HepG2 (cell line): ENCODE measurements at regions not wholly inside any gene's neighbourhood (a gene's known extent, or its start where the extent isn't known, plus 50 kb on each side); places are given as distances from the start of the nearest gene placed in this dataset.

Source experiments
- ATAC-seq: fragments of 200-7000 bp; cut with Tn5 transposase; 3 replicates; pipeline ENCODE4 v1.9.1; 2020; ENCODE audit warnings: mild to moderate bottlenecking, moderate library complexity
- BruUV-seq: library from RNA; stranded (reverse); fragments of 400-500 nt; replicated peaks from 2 replicates; lab custom pipeline; 2021; lab: Mats Ljungman, UMichigan
- CTCF ChIA-PET: fragments of 300-600 bp; formaldehyde crosslinking; extraction: SDS; loops from one replicate; lab custom pipeline; 2021; ENCODE audit warnings: low total read pairs, inconsistent platforms, low intra/inter-chr PET ratio; lab: Yijun Ruan, JAX
- POLR2A ChIA-PET: fragments of 350-600 bp; sonication (Branson Sonifier 250); formaldehyde crosslinking; loops from one replicate; lab custom pipeline; 2020; ENCODE audit warnings: antibody characterized with exemption, inconsistent platforms; lab: Yijun Ruan, JAX
- DNase-seq: peaks from one replicate; pipeline ENCODE4 v3.0.0-alpha.2; 2015; ENCODE audit warnings: low spot score
- FAIRE-seq: peaks from 3 replicates; lab custom pipeline; 2011; peaks lifted over from hg19 to GRCh38; lab: Jason Lieb, UNC
- H2AFZ ChIP-seq: one replicate; pipeline ENCODE4 v1.6.1; 2011; ENCODE audit warnings: low read length, inconsistent platforms
- H3K27ac ChIP-seq: fragments of 300-600 bp; 3 replicates; pipeline ENCODE4 v1.8.0; 2011; ENCODE audit warnings: mixed run types, mild to moderate bottlenecking, mixed read lengths, low read length, inconsistent platforms; ENCODE audit not compliant: insufficient read depth; ENCODE audit errors: extremely low read length
- H3K27me3 ChIP-seq, 2 experiments: fragments of 200-600 bp in 1 of 2; 2 replicates in 1 of 2; 3 replicates in 1 of 2; pipeline versions ENCODE4 v1.6.0 to v1.8.0; 2011; ENCODE audit warnings: low read length in 2 of 2, mild to moderate bottlenecking in 2 of 2, moderate library complexity in 2 of 2, inconsistent platforms in 1 of 2; ENCODE audit not compliant: insufficient read depth in 2 of 2, control insufficient read depth in 1 of 2
- H3K36me3 ChIP-seq, 2 experiments: fragments of 200-600 bp in 1 of 2; replicated peaks in 1 of 2; 2 replicates in 1 of 2; 3 replicates in 1 of 2; pipeline versions ENCODE4 v1.5.1 to v1.8.0; 2011; ENCODE audit warnings: low read length in 2 of 2, inconsistent platforms in 1 of 2; ENCODE audit not compliant: insufficient read depth in 2 of 2, control insufficient read depth in 1 of 2
- H3K4me1 ChIP-seq: 2 replicates; pipeline ENCODE4 v1.5.1; 2012; ENCODE audit warnings: low read length, inconsistent platforms; ENCODE audit not compliant: insufficient read depth
- H3K4me2 ChIP-seq: 2 replicates; pipeline ENCODE4 v1.6.0; 2011; ENCODE audit warnings: low read depth, low read length, inconsistent platforms
- H3K4me3 ChIP-seq, 3 experiments: fragments of 200-600 bp in 1 of 3; sonication (generic), shearing (Covaris generic) in 1 of 3; replicated peaks in 1 of 3; 2 replicates each; pipeline ENCODE4 v1.5.1; 2011 to 2016; ENCODE audit warnings: low read length in 3 of 3, inconsistent platforms in 2 of 3, low read depth in 2 of 3, mild to moderate bottlenecking in 2 of 3, control low read depth in 1 of 3, mixed read lengths in 1 of 3; ENCODE audit not compliant: insufficient read depth in 1 of 3
- H3K79me2 ChIP-seq: one replicate; pipeline ENCODE4 v1.6.1; 2011; ENCODE audit warnings: low read length, inconsistent platforms; ENCODE audit not compliant: insufficient read depth
- H3K9ac ChIP-seq: 2 replicates; pipeline ENCODE4 v1.6.0; 2011; ENCODE audit warnings: mild to moderate bottlenecking, low read depth, low read length, inconsistent platforms; ENCODE audit not compliant: insufficient read depth
- H3K9me3 ChIP-seq: 2 replicates; pipeline ENCODE4 v1.5.1; 2012; ENCODE audit warnings: mild to moderate bottlenecking, low read length
- H4K20me1 ChIP-seq: 2 replicates; pipeline ENCODE4 v1.6.0; 2011; ENCODE audit warnings: inconsistent platforms, mild to moderate bottlenecking, low read length, moderate library complexity; ENCODE audit not compliant: insufficient read depth
- CAMTA2 ChIP-seq: sonication (generic); formaldehyde crosslinking; IDR thresholded peaks from 2 replicates; pipeline ENCODE4 v1.4.0; 2020; ENCODE audit warnings: mild to moderate bottlenecking, missing genetic modification reagents, borderline replicate concordance
- HMGA1 ChIP-seq: sonication (generic); formaldehyde crosslinking; conservative IDR thresholded peaks from 2 replicates; pipeline ENCODE4 v1.4.0; 2020; ENCODE audit warnings: missing genetic modification reagents
- HNRNPK ChIP-seq: fragments of 200-400 bp; formaldehyde crosslinking; IDR thresholded peaks from 2 replicates; pipeline ENCODE4 v1.6.1; 2018; ENCODE audit warnings: low read length, low read depth, moderate library complexity, mild to moderate bottlenecking; ENCODE audit not compliant: poor library complexity, severe bottlenecking
- KLF11 ChIP-seq: IDR thresholded peaks from 2 replicates; pipeline ENCODE4 v1.6.1; 2016; ENCODE audit warnings: missing compliant biosample characterization
- NFIC ChIP-seq: IDR thresholded peaks from 2 replicates; pipeline ENCODE4 v1.6.1; 2012; ENCODE audit warnings: mild to moderate bottlenecking, low read length, inconsistent platforms
- PAWR ChIP-seq: sonication (generic); formaldehyde crosslinking; IDR thresholded peaks from 2 replicates; pipeline ENCODE4 v1.4.0; 2020; ENCODE audit warnings: missing genetic modification reagents, mild to moderate bottlenecking, borderline replicate concordance
- PHB2 ChIP-seq: fragments of 450-650 bp; IDR thresholded peaks from 2 replicates; pipeline ENCODE4 v1.6.1; 2018; ENCODE audit not compliant: partially characterized antibody
- PRPF4 ChIP-seq: fragments of 200-400 bp; formaldehyde crosslinking; IDR thresholded peaks from 2 replicates; pipeline ENCODE4 v1.6.1; 2016; ENCODE audit warnings: low read length, low read depth; ENCODE audit not compliant: poor library complexity, severe bottlenecking
- SNAI1 ChIP-seq: sonication (generic); formaldehyde crosslinking; IDR thresholded peaks from 2 replicates; pipeline ENCODE4 v1.5.0; 2020; ENCODE audit warnings: mild to moderate bottlenecking, missing genetic modification reagents, borderline replicate concordance
- ZBTB8A ChIP-seq: sonication (generic); formaldehyde crosslinking; IDR thresholded peaks from 2 replicates; pipeline ENCODE4 v1.4.0; 2020; ENCODE audit warnings: mild to moderate bottlenecking, low read depth, missing genetic modification reagents, borderline replicate concordance
- ZFP37 ChIP-seq: sonication (generic); formaldehyde crosslinking; IDR thresholded peaks from 2 replicates; pipeline ENCODE4 v1.4.0; 2020; ENCODE audit warnings: missing genetic modification reagents, borderline replicate concordance
- ZNF143 ChIP-seq: sonication (generic); formaldehyde crosslinking; IDR thresholded peaks from 2 replicates; pipeline ENCODE4 v1.4.0; 2020; ENCODE audit warnings: missing genetic modification reagents
- ZNF333 ChIP-seq: sonication (generic); formaldehyde crosslinking; IDR thresholded peaks from 2 replicates; pipeline ENCODE4 v1.4.0; 2020; ENCODE audit warnings: mild to moderate bottlenecking, missing genetic modification reagents, borderline replicate concordance
- ZNF550 ChIP-seq: sonication (generic); formaldehyde crosslinking; IDR thresholded peaks from 2 replicates; pipeline ENCODE4 v1.4.0; 2020; ENCODE audit warnings: mild to moderate bottlenecking, missing genetic modification reagents, borderline replicate concordance
- ZNF563 ChIP-seq: sonication (generic); formaldehyde crosslinking; IDR thresholded peaks from 2 replicates; pipeline ENCODE4 v1.8.0; 2022; ENCODE audit warnings: mild to moderate bottlenecking, moderate library complexity, missing genetic modification reagents
- WGBS: methylation state at CpG from one replicate; pipeline ENCODE4 v1.1.6; 2017; ENCODE audit warnings: low lambda C conversion rate; 5-methylcytosine and 5-hydroxymethylcytosine counted together
- in situ Hi-C: cut with HindIII; loops from 2 replicates; pipeline ENCODE4 v1.10.0; 2017; ENCODE audit warnings: low pct_unique_long_range_greater_than_20kb; ENCODE audit not compliant: extremely low pct_ligation_motif_present
- intact Hi-C: fragments of 100-400 bp; cut with micrococcal nuclease; formaldehyde crosslinking; loops from one replicate; pipeline ENCODE4 v1.10.0; 2022; ENCODE audit not compliant: unreplicated experiment
- TF ChIP-seq, protein P1 (sequence below): IDR thresholded peaks from 2 replicates; pipeline ENCODE4 v1.6.1; 2018; ENCODE audit warnings: missing genetic modification reagents, mild to moderate bottlenecking, missing compliant biosample characterization
- TF ChIP-seq, protein P2 (sequence below): sonication (generic); formaldehyde crosslinking; IDR thresholded peaks from 2 replicates; pipeline ENCODE4 v1.4.0; 2020; ENCODE audit warnings: missing genetic modification reagents

DNA sequence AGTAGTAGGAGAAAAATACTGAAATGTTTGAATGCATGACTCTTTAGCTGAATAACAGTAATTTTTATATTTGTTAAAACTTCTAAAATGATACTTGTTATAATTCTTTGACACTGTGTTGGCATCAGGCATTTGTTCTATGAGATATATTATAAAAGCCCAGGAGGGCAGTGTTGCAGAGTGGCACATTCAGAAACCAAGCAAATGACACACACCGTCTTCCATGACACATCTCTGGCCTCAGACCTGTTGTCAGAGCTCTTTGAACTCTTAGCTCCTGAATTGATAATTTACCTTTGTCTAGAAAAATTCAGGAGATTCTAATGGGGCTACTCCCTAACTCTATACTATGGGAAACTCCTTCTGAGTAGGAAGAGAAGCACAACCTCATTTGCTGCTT, 62.4 kb upstream of the MDFIC start:
- Histone ChIP-seq H3K4me3 (no peak overlapping the region), H3K27me3 (no peaks in the 10 kb centered on the region), H4K20me1 (no peaks in the 10 kb centered on the region), H3K4me2 (no peak overlapping the region), H2AFZ (no peak overlapping the region), H3K9ac (no peak overlapping the region), H3K4me1 (no peaks in the 10 kb centered on the region), H3K9me3 (no peaks in the 10 kb centered on the region), H3K27ac (no peak overlapping the region), H3K36me3 (no peaks in the 10 kb centered on the region), H3K79me2 (no peaks in the 10 kb centered on the region)
- intact Hi-C loops, result no loop called here
- FAIRE-seq, result no peak
- in situ Hi-C loops, result loop anchor here (25.0 kb wide), 1 partner anchor 828 kb away; no protein-coding TSS in a partner anchor
- no peak for DNase-seq
- no peak for ATAC-seq
- TF ChIP-seq, protein P1, sequence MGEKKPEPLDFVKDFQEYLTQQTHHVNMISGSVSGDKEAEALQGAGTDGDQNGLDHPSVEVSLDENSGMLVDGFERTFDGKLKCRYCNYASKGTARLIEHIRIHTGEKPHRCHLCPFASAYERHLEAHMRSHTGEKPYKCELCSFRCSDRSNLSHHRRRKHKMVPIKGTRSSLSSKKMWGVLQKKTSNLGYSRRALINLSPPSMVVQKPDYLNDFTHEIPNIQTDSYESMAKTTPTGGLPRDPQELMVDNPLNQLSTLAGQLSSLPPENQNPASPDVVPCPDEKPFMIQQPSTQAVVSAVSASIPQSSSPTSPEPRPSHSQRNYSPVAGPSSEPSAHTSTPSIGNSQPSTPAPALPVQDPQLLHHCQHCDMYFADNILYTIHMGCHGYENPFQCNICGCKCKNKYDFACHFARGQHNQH (CRISPR knock-in tag), result no peak
- TF ChIP-seq KLF11 (CRISPR knock-in tag), result no peak
- 0% methylated on average over 1 of the region's 1 CpG for WGBS
- CTCF ChIA-PET, result no interaction called here
- POLR2A ChIA-PET, result no interaction called here
- BruUV-seq, result no TSS peak

DNA sequence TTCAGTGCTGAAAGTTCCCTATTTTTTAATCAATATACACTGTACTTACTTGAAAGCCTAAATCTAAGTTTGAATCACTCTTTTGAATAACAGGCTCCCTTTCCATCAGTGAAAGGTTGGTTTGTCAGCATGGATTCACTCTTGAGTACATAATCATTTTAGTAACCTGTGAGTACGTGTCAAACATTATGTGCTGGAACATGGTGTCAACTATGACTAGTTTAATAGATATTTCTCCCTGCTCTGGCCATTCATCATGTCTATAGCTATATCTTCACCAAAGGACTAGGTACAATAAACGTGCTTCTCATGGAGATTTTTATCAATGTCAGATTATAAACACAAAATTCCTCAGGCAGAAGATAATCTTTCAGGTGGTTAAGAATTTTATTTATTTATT, 61.7 kb upstream of the MDFIC start:
- H3K79me2 ChIP-seq, result no peaks in the 10 kb centered on the region
- intact Hi-C loops, result no loop called here
- H4K20me1 ChIP-seq, result no peaks in the 10 kb centered on the region
- no peaks in the 10 kb centered on the region for H3K36me3 ChIP-seq
- DNase-seq (no peak), FAIRE-seq (no peak), ATAC-seq (no peak)
- H2AFZ ChIP-seq, result no peak overlapping the region
- ChIA-PET POLR2A (no interaction called here), CTCF (no interaction called here)
- no peaks in the 10 kb centered on the region for H3K27me3 ChIP-seq
- no peaks in the 10 kb centered on the region for H3K4me1 ChIP-seq
- no peak overlapping the region for H3K9ac ChIP-seq
- BruUV-seq, result no TSS peak
- no peak overlapping the region for H3K4me2 ChIP-seq
- WGBS, result 2% methylated on average over 2 of the region's 2 CpGs
- H3K9me3 ChIP-seq, result no peaks in the 10 kb centered on the region
- in situ Hi-C loops, result loop anchor here (25.0 kb wide), 1 partner anchor 827 kb away; no protein-coding TSS in a partner anchor
- H3K4me3 ChIP-seq, result no peak overlapping the region
- no peak overlapping the region for H3K27ac ChIP-seq
- no peak for TF ChIP-seq ZNF550 (CRISPR knock-in tag)
- no peak for TF ChIP-seq ZNF143 (CRISPR knock-in tag)
- TF ChIP-seq PHB2, result no peak
- no peak for TF ChIP-seq ZFP37 (CRISPR knock-in tag)
- no peak for TF ChIP-seq CAMTA2
- no peak for TF ChIP-seq HNRNPK
- no peak for TF ChIP-seq ZBTB8A (CRISPR knock-in tag)
- TF ChIP-seq PAWR, result no peak
- no peak for TF ChIP-seq SNAI1 (CRISPR knock-in tag)
- TF ChIP-seq NFIC, result no peak
- no peak for TF ChIP-seq ZNF563
- TF ChIP-seq, protein P2, sequence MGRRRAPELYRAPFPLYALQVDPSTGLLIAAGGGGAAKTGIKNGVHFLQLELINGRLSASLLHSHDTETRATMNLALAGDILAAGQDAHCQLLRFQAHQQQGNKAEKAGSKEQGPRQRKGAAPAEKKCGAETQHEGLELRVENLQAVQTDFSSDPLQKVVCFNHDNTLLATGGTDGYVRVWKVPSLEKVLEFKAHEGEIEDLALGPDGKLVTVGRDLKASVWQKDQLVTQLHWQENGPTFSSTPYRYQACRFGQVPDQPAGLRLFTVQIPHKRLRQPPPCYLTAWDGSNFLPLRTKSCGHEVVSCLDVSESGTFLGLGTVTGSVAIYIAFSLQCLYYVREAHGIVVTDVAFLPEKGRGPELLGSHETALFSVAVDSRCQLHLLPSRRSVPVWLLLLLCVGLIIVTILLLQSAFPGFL (CRISPR knock-in tag), result no peak
- TF ChIP-seq ZNF333, result no peak
- no peak for TF ChIP-seq HMGA1 (CRISPR knock-in tag)
- TF ChIP-seq PRPF4, result no peak
